ENCODE measurements at regions not wholly inside any gene's neighbourhood (a gene's known extent, or its start where the extent isn't known, plus 50 kb on each side); places are given as distances from the start of the nearest gene placed in this dataset.

DNA sequence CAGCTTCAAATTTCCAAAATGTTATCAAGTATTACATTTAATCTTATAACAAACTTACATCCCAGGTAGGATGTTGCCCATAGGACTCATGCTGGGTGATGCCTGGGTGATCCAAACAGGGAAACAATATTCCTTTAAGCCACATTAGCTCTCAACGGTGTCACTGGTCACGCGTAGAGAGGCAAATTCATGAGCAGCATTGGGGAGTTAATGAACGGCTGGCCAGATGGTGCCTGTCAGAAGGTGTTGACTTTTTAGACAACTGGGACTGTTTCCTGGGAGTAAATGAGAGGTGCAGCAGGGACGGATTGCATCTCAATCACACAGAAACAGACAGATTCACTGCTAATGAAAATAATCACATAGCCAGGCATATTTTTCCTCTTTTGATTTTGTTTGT is 83.3 kb upstream of the ID4 start:
- TF ChIP-seq, protein P1, sequence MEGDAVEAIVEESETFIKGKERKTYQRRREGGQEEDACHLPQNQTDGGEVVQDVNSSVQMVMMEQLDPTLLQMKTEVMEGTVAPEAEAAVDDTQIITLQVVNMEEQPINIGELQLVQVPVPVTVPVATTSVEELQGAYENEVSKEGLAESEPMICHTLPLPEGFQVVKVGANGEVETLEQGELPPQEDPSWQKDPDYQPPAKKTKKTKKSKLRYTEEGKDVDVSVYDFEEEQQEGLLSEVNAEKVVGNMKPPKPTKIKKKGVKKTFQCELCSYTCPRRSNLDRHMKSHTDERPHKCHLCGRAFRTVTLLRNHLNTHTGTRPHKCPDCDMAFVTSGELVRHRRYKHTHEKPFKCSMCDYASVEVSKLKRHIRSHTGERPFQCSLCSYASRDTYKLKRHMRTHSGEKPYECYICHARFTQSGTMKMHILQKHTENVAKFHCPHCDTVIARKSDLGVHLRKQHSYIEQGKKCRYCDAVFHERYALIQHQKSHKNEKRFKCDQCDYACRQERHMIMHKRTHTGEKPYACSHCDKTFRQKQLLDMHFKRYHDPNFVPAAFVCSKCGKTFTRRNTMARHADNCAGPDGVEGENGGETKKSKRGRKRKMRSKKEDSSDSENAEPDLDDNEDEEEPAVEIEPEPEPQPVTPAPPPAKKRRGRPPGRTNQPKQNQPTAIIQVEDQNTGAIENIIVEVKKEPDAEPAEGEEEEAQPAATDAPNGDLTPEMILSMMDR (IDR thresholded peaks at IDR 0.05): no peak
- DNase-seq: no peak
- no peak overlapping the region for H3K9ac ChIP-seq (ENCODE audit: low read depth in 2 of 2, low read length in 2 of 2)
- H3K4me1 ChIP-seq: no peaks in the 10 kb centered on the region
- H3K36me3 ChIP-seq: no peaks in the 10 kb centered on the region
- no peak overlapping the region for H3K27ac ChIP-seq
- intact Hi-C loops (cut with DNase I): no loop called here
- H3K27me3 ChIP-seq: no peaks in the 10 kb centered on the region
- H3K4me3 ChIP-seq: no peak overlapping the region
- H3K9me3 ChIP-seq: no peaks in the 10 kb centered on the region

DNA sequence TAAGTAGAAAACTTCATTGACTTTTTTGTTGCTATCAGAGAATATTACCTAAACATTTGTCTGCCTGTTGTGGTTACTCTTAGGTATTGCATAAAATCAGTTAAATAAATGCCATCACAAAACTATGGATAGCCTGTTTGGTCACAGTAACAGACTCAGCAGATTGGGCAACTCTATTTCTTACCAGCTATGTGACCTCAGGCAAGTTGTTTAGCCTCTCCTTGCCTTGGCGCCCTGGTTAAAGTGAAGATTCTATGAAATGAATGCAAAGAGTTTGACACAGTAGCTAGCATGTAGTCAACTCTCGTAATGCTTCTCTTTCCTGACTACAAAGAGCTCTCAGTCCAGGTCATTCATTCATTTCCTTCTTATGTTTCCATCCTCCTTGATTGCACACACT is 82.5 kb upstream of the ID4 start:
- Histone ChIP-seq H3K27ac (no peak overlapping the region), H3K36me3 (no peaks in the 10 kb centered on the region), H3K9me3 (no peaks in the 10 kb centered on the region), H3K9ac (ENCODE audit: low read depth in 2 of 2, low read length in 2 of 2) (no peak overlapping the region), H3K27me3 (no peaks in the 10 kb centered on the region), H3K4me1 (no peaks in the 10 kb centered on the region), H3K4me3 (no peak overlapping the region)
- TF ChIP-seq, protein P1 (IDR thresholded peaks at IDR 0.05): no peak
- intact Hi-C loops (cut with DNase I): no loop called here
- no peak for DNase-seq

DNA sequence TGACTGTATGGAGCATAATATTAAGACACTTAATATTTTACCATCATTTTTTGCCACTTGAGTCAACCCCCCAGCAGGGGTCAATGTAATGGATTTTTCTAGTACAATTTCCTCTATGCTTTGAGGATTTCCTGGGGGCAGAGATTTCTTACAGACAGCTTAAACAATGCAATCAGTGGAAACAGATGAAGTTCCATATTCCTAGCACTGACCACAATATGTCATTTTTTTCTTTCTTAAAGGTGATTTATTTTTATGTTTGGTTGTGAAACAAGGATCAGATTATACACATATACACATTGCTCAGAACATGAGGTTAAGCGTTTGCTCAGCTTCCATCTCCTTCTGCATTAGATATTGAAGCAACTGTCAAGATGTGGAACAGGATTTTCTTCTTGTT is 82.0 kb upstream of the ID4 start:
- TF ChIP-seq, protein P1 (IDR thresholded peaks at IDR 0.05): no peak
- Histone ChIP-seq H3K4me1 (no peaks in the 10 kb centered on the region), H3K9me3 (no peaks in the 10 kb centered on the region), H3K27me3 (no peaks in the 10 kb centered on the region), H3K4me3 (no peak overlapping the region), H3K27ac (no peak overlapping the region), H3K36me3 (no peaks in the 10 kb centered on the region), H3K9ac (ENCODE audit: low read depth in 2 of 2, low read length in 2 of 2) (no peak overlapping the region)
- no peak for DNase-seq
- intact Hi-C loops (cut with DNase I): no loop called here

DNA sequence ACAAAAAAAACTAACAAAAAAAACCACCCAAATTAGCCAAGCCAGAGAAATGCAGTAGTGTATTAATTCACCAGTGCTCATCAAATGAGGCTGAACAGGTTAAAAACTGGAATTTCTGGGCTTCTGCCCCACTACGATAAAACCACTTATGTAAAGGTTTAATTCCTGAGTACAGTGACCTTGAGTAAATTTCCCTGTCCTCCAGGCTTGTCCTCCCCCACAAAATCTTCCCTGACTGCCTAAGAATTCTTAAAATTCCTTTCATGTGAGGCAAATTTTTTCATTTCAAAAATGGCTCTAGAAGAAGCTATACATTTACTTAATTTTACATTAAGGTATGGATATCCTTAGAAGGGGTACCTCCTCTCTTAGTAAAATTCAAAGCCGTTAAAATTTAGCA is 80.1 kb upstream of the ID4 start:
- Histone ChIP-seq H3K9ac (ENCODE audit: low read depth in 2 of 2, low read length in 2 of 2) (no peak overlapping the region), H3K36me3 (no peaks in the 10 kb centered on the region), H3K4me3 (no peak overlapping the region), H3K4me1 (no peaks in the 10 kb centered on the region), H3K27me3 (no peaks in the 10 kb centered on the region), H3K9me3 (no peaks in the 10 kb centered on the region), H3K27ac (no peak overlapping the region)
- TF ChIP-seq, protein P1 (IDR thresholded peaks at IDR 0.05): no peak
- no peak for DNase-seq
- intact Hi-C loops (cut with DNase I): no loop called here

DNA sequence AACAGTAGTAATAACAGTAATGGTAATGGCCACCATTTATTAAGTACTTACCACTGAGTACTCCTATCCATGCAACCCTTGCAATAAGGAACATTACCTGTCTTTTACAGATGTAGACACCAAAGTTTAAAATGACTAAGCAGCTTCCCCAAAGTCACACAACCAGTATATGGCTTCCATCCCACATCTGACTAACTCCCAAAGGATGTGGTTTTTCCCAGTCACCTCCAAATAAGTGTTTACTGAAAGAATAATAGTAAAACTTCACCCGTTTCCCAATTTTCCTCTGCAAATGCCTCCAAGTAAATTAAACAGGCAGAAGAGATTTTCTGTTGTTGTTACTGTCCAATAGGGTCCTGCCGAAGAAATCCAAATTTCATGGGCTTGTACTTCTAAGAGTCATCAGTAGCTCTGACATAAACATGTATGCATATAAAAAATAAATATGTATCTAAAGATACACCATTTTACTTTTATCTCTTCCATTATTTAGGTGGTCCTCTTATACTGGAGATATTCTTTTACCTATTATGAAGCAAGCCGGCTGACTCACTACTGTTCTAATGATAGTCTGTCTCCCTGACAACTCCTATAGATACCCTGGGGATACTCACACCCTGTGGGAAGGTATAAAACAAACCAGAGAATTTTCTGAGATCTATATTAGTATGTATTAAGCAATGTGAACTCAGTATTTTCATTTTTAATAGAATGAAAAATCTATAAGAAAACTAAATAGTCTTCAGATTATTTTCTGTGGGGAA is 77.9 kb upstream of the ID4 start:
- DNase-seq: no peak
- no peaks in the 10 kb centered on the region for H3K27me3 ChIP-seq
- H3K9me3 ChIP-seq: no peaks in the 10 kb centered on the region
- no peak overlapping the region for H3K4me3 ChIP-seq
- H3K9ac ChIP-seq (ENCODE audit: low read depth in 2 of 2, low read length in 2 of 2): no peak overlapping the region
- H3K4me1 ChIP-seq: no peaks in the 10 kb centered on the region
- TF ChIP-seq, protein P1 (IDR thresholded peaks at IDR 0.05): no peak
- H3K27ac ChIP-seq: no peak overlapping the region
- intact Hi-C loops (cut with DNase I): no loop called here
- no peaks in the 10 kb centered on the region for H3K36me3 ChIP-seq
